GM12864 (cell line): ENCODE measurements at regions not wholly inside any gene's neighbourhood (a gene's known extent, or its start where the extent isn't known, plus 50 kb on each side); places are given as distances from the start of the nearest gene placed in this dataset.

Experiments
- DNase-seq: peaks from one replicate; pipeline ENCODE4 v3.0.0-alpha.2; 2011; ENCODE audit warnings: low read depth
- H3K4me3 ChIP-seq: 2 replicates; pipeline ENCODE4 v1.5.1; 2011; ENCODE audit warnings: mild to moderate bottlenecking, low read depth, low read length, control low read depth
- CTCF ChIP-seq: IDR thresholded peaks from 2 replicates; pipeline ENCODE4 v1.5.1; 2011; ENCODE audit warnings: low read depth, mild to moderate bottlenecking, moderate library complexity, low read length, control low read depth, inconsistent platforms; ENCODE audit errors: missing control alignments

DNA sequence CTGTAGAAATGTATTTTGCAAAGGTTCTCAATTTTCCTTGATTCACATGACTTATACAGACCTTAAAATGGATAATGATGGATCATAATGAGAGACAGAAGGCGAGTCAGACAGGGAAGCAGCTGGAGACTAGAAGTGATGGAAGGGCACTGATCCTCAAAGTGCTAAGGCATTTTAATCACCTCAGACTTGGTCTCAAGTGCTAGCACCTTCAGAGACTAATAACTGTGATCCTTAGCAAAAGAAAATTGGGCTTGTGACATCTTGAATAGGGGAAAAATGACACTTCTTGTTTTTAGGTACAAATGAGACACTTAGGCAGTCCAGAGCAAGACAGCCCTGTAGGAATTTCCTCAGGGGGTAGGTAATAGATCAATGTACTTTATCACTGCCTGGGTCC lies 1011.7 kb downstream of the SQOR start:
- no peak for DNase-seq
- no peak overlapping the region for H3K4me3 ChIP-seq
- TF ChIP-seq CTCF = no peak

DNA sequence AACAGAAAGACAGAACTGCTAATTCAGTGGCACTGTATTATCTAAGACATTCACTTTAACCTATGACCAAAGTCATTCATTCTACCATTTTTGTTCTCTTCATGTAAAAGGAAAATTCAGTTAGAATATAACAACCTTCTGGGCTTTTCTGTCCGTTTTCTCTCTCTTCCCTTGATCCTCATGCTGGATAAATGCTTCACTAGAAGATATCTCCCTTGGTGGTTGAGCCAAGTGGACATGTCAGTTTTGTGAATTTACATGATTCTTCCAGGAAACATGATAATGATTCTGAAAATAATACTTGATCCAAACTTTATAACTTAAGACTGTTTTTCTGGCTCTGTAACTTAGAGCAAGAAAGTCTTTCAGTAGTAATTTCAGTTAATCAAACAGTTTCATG lies 1012.2 kb downstream of the SQOR start:
- no peak for TF ChIP-seq CTCF
- no peak for DNase-seq
- no peak overlapping the region for H3K4me3 ChIP-seq

DNA sequence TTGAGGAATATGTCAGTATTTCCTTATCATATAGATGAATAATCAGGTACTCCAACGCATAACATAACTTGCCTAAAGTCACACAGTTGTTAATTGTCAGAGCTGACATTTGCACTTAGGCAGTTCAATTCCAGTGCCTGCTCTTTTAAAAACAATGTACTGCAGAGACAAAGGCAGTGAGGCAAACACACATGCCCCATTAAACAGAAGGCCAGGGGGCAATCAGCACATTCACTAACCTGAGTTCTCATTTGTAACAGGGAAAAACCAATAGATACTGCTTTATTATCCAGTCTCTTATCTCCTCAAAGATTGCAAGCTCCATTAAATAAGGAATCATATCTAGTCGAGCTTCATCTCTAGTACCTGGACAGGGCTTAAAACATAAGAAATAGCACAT lies 1017.4 kb downstream of the SQOR start:
- no peak overlapping the region for H3K4me3 ChIP-seq
- DNase-seq = no peak
- TF ChIP-seq CTCF = no peak

DNA sequence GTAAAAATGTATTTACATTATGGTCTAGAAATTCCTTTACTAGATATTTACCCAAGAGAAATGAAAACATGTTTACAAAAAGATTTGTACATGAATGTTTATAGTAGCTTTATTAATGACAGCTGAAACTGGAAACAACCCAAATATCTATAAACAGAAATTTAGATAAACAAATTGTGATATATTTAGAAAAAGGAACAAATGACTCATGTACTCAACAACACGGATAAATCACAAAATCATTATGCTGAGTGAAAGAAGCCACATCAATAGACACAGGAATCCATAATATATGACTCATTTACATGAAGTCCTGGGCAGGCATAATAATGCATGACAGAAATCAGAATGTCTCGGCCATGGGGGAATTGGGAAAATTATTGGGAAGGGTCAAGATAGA lies 1020.2 kb downstream of the SQOR start:
- no peak overlapping the region for H3K4me3 ChIP-seq
- no peak for TF ChIP-seq CTCF
- DNase-seq = no peak

DNA sequence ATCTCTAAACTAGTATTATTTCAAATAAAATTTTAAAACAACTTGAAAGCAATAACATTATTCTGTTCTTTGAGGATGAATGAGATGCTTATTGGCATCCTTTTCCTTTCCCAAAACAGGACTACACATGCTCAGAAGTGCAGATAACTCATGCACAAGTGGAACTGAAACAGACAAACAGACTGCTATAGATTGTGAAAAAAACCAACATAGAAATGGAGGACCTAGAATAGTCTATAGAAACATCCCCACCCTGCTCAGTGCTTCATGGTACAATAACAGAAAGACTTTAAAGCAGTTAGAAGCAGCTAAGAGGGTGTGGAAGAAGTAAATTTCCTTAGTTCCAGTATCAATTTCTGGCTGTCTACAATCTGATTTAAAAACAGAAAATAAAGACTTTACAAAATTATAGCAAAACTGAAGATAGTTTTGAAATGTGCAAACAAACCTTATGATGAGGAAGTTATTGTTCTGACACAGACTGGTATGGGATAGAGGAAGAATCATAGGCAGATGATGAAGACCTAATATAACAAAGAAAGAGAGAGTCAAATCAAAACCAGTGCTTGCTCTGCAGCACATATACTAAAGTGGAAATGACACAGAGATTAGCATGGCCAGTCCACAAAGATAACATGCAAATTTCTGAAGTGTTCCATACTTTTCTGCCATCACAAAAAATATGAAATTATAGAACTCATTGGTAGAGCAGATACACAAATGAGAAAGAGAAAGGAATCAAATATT lies 1025.4 kb downstream of the SQOR start:
- DNase-seq = no peak
- H3K4me3 ChIP-seq = no peak overlapping the region
- no peak for TF ChIP-seq CTCF

- H3K4me3 ChIP-seq = no peak overlapping the region
- no peak for TF ChIP-seq CTCF
- no peak for DNase-seq
Measured at GRCh38 chr15:46670258-46670657, 1035.4 kb downstream of the SQOR start.

GRCh38 chr15:46671336-46671735 lies 1036.5 kb downstream of the SQOR start:
- TF ChIP-seq CTCF = no peak
- H3K4me3 ChIP-seq = no peak overlapping the region
- no peak for DNase-seq
